ENCODE measurements at regions not wholly inside any gene's neighbourhood (a gene's known extent, or its start where the extent isn't known, plus 50 kb on each side); places are given as distances from the start of the nearest gene placed in this dataset.
A peak's percentile ranks its signal among the peaks of the same experiment; 100 is the strongest.

DNA sequence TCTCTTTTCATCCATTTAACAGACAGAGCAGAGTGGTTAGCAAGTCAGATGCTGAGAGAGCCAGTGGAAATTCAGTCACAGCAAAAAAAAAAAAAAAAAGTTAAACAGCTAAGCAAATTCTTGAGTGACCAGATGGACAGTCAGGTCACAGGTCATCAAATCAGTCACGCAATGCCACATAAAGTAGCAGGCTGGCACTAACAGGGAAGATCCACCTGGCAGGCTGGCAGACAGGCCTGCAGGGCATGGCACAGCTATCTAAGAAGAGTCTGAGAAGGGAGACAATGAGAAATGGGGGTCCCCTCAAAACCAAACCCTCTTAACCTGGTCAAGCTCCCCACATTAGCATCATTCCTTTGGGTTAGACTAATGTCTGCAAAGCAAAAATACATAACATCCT, 371.9 kb downstream of the TTLL7 start:
- DNase-seq (peak in 2 of 3 donors; percentile 49 to 57), ATAC-seq (peak; percentile 61 to 97 (median 86))
- Histone ChIP-seq H3K27me3 (no peaks in the 10 kb centered on the region), H3K9me3 (no peaks in the 10 kb centered on the region), H3K36me3 (no peaks in the 10 kb centered on the region), H3K4me3 (no peak overlapping the region), H3K4me1 (peaks cover 0 to 6% (median 3%) of the 10 kb centered on the region in 4 donors), H3K27ac (no peak overlapping the region)
- intact Hi-C loops (cut with DNase I): no loop called here
- WGBS (ENCODE audit: insufficient coverage, low coverage, low lambda C conversion rate, missing lambda C conversion rate): 10% methylated on average over 1 of the region's 1 CpG
- TF ChIP-seq CTCF (IDR thresholded peaks at IDR 0.05) (no peak), POLR2A (IDR thresholded peaks at IDR 0.05) (no peak)

DNA sequence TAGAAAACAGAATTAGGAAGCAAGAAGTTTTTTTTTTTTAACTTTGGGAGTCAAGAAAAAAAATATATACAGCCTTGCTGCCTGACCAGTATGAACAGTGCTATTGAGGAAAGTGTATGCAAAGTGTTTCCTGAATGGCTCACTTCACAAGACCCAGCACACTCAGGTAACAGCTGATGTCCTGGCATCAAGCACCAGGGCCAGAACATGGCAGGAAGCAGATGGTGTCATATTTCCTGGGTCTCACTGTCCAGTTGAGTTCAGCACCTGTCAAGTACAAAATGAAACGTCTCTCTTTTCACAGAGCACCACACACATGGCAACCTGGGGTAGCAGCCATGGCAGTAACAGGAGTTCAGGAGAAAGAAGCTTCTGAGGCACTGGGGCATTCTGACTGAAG, 372.3 kb downstream of the TTLL7 start:
- Histone ChIP-seq H3K27me3 (no peaks in the 10 kb centered on the region), H3K4me1 (peaks cover 0 to 6% (median 3%) of the 10 kb centered on the region in 4 donors), H3K27ac (no peak overlapping the region), H3K4me3 (no peak overlapping the region), H3K36me3 (no peaks in the 10 kb centered on the region), H3K9me3 (no peaks in the 10 kb centered on the region)
- no peak for TF ChIP-seq CTCF (IDR thresholded peaks at IDR 0.05)
- TF ChIP-seq POLR2A (IDR thresholded peaks at IDR 0.05): no peak
- DNase-seq (no peak), ATAC-seq (no peak)
- intact Hi-C loops (cut with DNase I): no loop called here
- whole genome bisulfite sequencing (ENCODE audit: insufficient coverage, low coverage, low lambda C conversion rate, missing lambda C conversion rate): 30% methylated on average over 1 of the region's 1 CpG

GRCh38 chr1:83625646-83626045, 373.3 kb downstream of the TTLL7 start:
- intact Hi-C loops (cut with DNase I): no loop called here
- Histone ChIP-seq H3K9me3 (no peaks in the 10 kb centered on the region), H3K27ac (no peak overlapping the region), H3K4me3 (no peak overlapping the region), H3K27me3 (no peaks in the 10 kb centered on the region), H3K36me3 (no peaks in the 10 kb centered on the region), H3K4me1 (peaks cover 0 to 6% (median 3%) of the 10 kb centered on the region in 4 donors)
- ATAC-seq (no peak), DNase-seq (no peak)
- 79% methylated on average over 3 of the region's 3 CpGs for WGBS (ENCODE audit: insufficient coverage, low coverage, low lambda C conversion rate, missing lambda C conversion rate)
- TF ChIP-seq POLR2A (IDR thresholded peaks at IDR 0.05) (no peak), CTCF (IDR thresholded peaks at IDR 0.05) (no peak)

DNA sequence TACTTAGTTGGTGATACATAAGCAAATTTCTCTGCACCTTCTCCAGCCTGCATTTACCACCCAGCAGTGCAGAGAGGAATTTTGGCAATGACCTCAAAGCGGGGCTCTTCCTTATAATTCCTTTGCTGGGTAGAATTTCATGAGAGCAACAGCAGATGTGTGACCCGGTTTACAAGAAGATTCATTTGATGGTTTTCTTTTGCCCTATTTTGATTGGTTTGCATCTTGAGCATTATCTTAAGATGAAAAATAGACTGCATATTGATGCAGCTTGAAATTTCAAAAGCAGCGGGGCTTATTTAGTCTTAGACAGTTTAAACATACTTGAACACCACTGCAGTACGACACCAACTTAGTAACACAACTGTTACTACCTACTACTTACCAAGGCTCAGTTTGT, 378.9 kb downstream of the TTLL7 start:
- Histone ChIP-seq H3K27me3 (no peaks in the 10 kb centered on the region), H3K4me3 (no peak overlapping the region), H3K9me3 (no peaks in the 10 kb centered on the region), H3K27ac (no peak overlapping the region), H3K36me3 (no peaks in the 10 kb centered on the region), H3K4me1 (no peaks in the 10 kb centered on the region)
- WGBS (ENCODE audit: insufficient coverage, low coverage, low lambda C conversion rate, missing lambda C conversion rate): 81% methylated on average over 4 of the region's 4 CpGs
- DNase-seq (no peak), ATAC-seq (no peak)
- intact Hi-C loops (cut with DNase I): no loop called here
- TF ChIP-seq CTCF (IDR thresholded peaks at IDR 0.05) (no peak), POLR2A (IDR thresholded peaks at IDR 0.05) (no peak)

Measured in right lobe of liver (tissue), 6 donors.